Liver (tissue), 8 donors: ENCODE measurements at regions not wholly inside any gene's neighbourhood (a gene's known extent, or its start where the extent isn't known, plus 50 kb on each side); places are given as distances from the start of the nearest gene placed in this dataset.

Experiments
- DNase-seq: peaks from one replicate; pipeline ENCODE4 v3.0.0-alpha.2; 2017; ENCODE audit warnings: low spot score
- H3K27ac ChIP-seq, 2 donors: one replicate each; pipeline ENCODE4 v1.7.0; 2013; ENCODE audit warnings: inconsistent platforms in 2 of 2, low read length in 2 of 2, control low read depth in 1 of 2, low read depth in 1 of 2, mild to moderate bottlenecking in 1 of 2
- H3K27me3 ChIP-seq, 4 donors: one replicate each; pipeline versions ENCODE4 v1.6.1 to v1.7.0; 2013; ENCODE audit warnings: low read length in 3 of 4, inconsistent platforms in 1 of 4, mild to moderate bottlenecking in 1 of 4, moderate library complexity in 1 of 4; ENCODE audit not compliant: control insufficient read depth in 4 of 4, insufficient read depth in 4 of 4
- H3K36me3 ChIP-seq, 4 donors: one replicate each; pipeline versions ENCODE4 v1.6.1 to v1.7.0; 2013; ENCODE audit warnings: low read length in 3 of 4, mild to moderate bottlenecking in 3 of 4, low read depth in 1 of 4, moderate library complexity in 1 of 4; ENCODE audit not compliant: control insufficient read depth in 4 of 4, insufficient read depth in 3 of 4
- H3K4me1 ChIP-seq, 4 donors: one replicate each; pipeline versions ENCODE4 v1.6.1 to v1.7.0; 2013; ENCODE audit warnings: low read length in 3 of 4, mild to moderate bottlenecking in 3 of 4, moderate library complexity in 1 of 4; ENCODE audit not compliant: control insufficient read depth in 4 of 4, insufficient read depth in 4 of 4
- H3K4me3 ChIP-seq, 3 donors: one replicate each; pipeline versions ENCODE4 v1.6.1 to v1.7.0; 2013; ENCODE audit warnings: low read length in 3 of 3, control low read depth in 1 of 3, low read depth in 1 of 3, mild to moderate bottlenecking in 1 of 3
- H3K9ac ChIP-seq, 2 donors: one replicate each; pipeline ENCODE4 v1.7.0; 2013; ENCODE audit warnings: low read length in 2 of 2, mild to moderate bottlenecking in 2 of 2, moderate library complexity in 2 of 2, control low read depth in 1 of 2, low read depth in 1 of 2
- H3K9me3 ChIP-seq, 4 donors: one replicate each; pipeline versions ENCODE4 v1.6.1 to v1.7.0; 2013; ENCODE audit warnings: low read length in 3 of 4; ENCODE audit not compliant: control insufficient read depth in 4 of 4
- EGR1 ChIP-seq, 2 donors: IDR thresholded peaks; 2 replicates each; pipeline ENCODE4 v1.6.1; 2016 to 2018; ENCODE audit warnings: antibody characterized with exemption in 2 of 2, low read depth in 2 of 2
- FOXA1 ChIP-seq: IDR thresholded peaks from 2 replicates; pipeline ENCODE4 v1.6.1; 2016; ENCODE audit warnings: antibody characterized with exemption
- FOXA2 ChIP-seq: IDR thresholded peaks from 2 replicates; pipeline ENCODE4 v1.6.1; 2016; ENCODE audit warnings: antibody characterized with exemption
- GABPA ChIP-seq, 2 donors: IDR thresholded peaks in 1 of 2; conservative IDR thresholded peaks in 1 of 2; 2 replicates each; pipeline ENCODE4 v1.6.1; 2016; ENCODE audit warnings: antibody characterized with exemption in 2 of 2, mild to moderate bottlenecking in 1 of 2, moderate library complexity in 1 of 2
- HNF4A ChIP-seq, 2 donors: conservative IDR thresholded peaks; 2 replicates each; pipeline ENCODE4 v1.6.1; 2016; ENCODE audit warnings: antibody characterized with exemption in 2 of 2, mild to moderate bottlenecking in 2 of 2
- HNF4G ChIP-seq: IDR thresholded peaks from 2 replicates; pipeline ENCODE4 v1.6.1; 2016; ENCODE audit warnings: antibody characterized with exemption
- JUND ChIP-seq, 2 donors: IDR thresholded peaks; 2 replicates each; pipeline ENCODE4 v1.6.1; 2016; ENCODE audit warnings: antibody characterized with exemption in 2 of 2
- RAD21 ChIP-seq, 2 donors: IDR thresholded peaks; 2 replicates each; pipeline ENCODE4 v1.6.1; 2016; ENCODE audit warnings: antibody characterized with exemption in 2 of 2, mild to moderate bottlenecking in 2 of 2
- RXRA ChIP-seq, 2 donors: IDR thresholded peaks; 2 replicates each; pipeline ENCODE4 v1.6.1; 2017 to 2018; ENCODE audit warnings: antibody characterized with exemption in 2 of 2, mild to moderate bottlenecking in 1 of 2
- SP1 ChIP-seq: IDR thresholded peaks from 2 replicates; pipeline ENCODE4 v1.6.1; 2018; ENCODE audit warnings: antibody characterized with exemption, mild to moderate bottlenecking
- TAF1 ChIP-seq: conservative IDR thresholded peaks from 2 replicates; pipeline ENCODE4 v1.6.1; 2016; ENCODE audit warnings: antibody characterized with exemption, mild to moderate bottlenecking
- WGBS: extraction: QIAGEN DNeasy Blood & Tissue Kit; methylation state at CpG from one replicate; pipeline ENCODE4 v1.1.7; 2013; 5-methylcytosine and 5-hydroxymethylcytosine counted together
- TF ChIP-seq, protein P1 (sequence below): IDR thresholded peaks from 2 replicates; pipeline ENCODE4 v1.6.1; 2016; ENCODE audit warnings: antibody characterized with exemption
- TF ChIP-seq, protein P2 (sequence below): IDR thresholded peaks from 2 replicates; pipeline ENCODE4 v1.6.1; 2016; ENCODE audit warnings: antibody characterized with exemption
- TF ChIP-seq, protein P3 (sequence below): fragments of 150-350 bp; IDR thresholded peaks from 2 replicates; pipeline ENCODE4 v1.5.1; 2017; ENCODE audit warnings: improper control_type of control experiment, low read depth, low read length; ENCODE audit not compliant: missing input control
- TF ChIP-seq, protein P4 (sequence below): IDR thresholded peaks from 2 replicates; pipeline ENCODE4 v1.6.1; 2016; ENCODE audit warnings: antibody characterized with exemption, mild to moderate bottlenecking
- TF ChIP-seq, protein P5 (sequence below): IDR thresholded peaks from 2 replicates; pipeline ENCODE4 v1.6.1; 2016; ENCODE audit warnings: antibody characterized with exemption
- donor health status: healthy.
- donor health status: healthy.
- donor health status: healthy.
- donor health status: healthy.
- donor health status: healthy.

DNA sequence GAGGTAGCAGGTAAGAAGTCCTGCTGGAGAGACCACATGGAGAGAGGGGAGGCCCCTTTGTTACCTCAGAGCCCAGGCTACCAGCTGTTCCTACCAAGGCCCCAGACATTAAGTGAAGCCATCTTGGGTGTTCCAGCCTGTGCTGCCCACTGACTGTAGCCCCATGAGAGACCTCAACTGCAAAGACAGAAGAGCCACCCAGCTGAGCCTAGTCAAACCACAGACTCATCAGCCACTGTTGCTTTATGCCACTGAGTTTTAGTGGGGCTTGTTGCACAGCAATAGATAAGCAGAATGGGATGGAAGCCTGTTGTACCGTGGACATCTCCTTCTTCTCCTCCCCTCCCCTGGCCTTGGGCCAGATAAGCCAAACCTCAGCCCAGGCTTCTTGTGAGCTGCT, 83.9 kb downstream of the ADRA2C start:
- TF ChIP-seq EGR1 (IDR thresholded peaks at IDR 0.05; ENCODE audit: low read depth in 2 of 2) = no peak
- no peak for TF ChIP-seq FOXA2
- TF ChIP-seq, protein P1, sequence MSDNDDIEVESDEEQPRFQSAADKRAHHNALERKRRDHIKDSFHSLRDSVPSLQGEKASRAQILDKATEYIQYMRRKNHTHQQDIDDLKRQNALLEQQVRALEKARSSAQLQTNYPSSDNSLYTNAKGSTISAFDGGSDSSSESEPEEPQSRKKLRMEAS = no peak
- no peak for TF ChIP-seq HNF4A (conservative IDR thresholded peaks at IDR 0.05)
- no peak for TF ChIP-seq GABPA (IDR thresholded peaks at IDR 0.05 in 1 of 2, conservative IDR thresholded peaks at IDR 0.05 in 1 of 2)
- no peak for TF ChIP-seq RXRA (IDR thresholded peaks at IDR 0.05)
- no peak for TF ChIP-seq SP1
- TF ChIP-seq, protein P2, sequence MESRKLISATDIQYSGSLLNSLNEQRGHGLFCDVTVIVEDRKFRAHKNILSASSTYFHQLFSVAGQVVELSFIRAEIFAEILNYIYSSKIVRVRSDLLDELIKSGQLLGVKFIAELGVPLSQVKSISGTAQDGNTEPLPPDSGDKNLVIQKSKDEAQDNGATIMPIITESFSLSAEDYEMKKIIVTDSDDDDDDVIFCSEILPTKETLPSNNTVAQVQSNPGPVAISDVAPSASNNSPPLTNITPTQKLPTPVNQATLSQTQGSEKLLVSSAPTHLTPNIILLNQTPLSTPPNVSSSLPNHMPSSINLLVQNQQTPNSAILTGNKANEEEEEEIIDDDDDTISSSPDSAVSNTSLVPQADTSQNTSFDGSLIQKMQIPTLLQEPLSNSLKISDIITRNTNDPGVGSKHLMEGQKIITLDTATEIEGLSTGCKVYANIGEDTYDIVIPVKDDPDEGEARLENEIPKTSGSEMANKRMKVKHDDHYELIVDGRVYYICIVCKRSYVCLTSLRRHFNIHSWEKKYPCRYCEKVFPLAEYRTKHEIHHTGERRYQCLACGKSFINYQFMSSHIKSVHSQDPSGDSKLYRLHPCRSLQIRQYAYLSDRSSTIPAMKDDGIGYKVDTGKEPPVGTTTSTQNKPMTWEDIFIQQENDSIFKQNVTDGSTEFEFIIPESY = no peak
- no peak for TF ChIP-seq FOXA1
- TF ChIP-seq RAD21 (IDR thresholded peaks at IDR 0.05) = no peak
- TF ChIP-seq JUND (IDR thresholded peaks at IDR 0.05) = no peak
- TF ChIP-seq, protein P3, sequence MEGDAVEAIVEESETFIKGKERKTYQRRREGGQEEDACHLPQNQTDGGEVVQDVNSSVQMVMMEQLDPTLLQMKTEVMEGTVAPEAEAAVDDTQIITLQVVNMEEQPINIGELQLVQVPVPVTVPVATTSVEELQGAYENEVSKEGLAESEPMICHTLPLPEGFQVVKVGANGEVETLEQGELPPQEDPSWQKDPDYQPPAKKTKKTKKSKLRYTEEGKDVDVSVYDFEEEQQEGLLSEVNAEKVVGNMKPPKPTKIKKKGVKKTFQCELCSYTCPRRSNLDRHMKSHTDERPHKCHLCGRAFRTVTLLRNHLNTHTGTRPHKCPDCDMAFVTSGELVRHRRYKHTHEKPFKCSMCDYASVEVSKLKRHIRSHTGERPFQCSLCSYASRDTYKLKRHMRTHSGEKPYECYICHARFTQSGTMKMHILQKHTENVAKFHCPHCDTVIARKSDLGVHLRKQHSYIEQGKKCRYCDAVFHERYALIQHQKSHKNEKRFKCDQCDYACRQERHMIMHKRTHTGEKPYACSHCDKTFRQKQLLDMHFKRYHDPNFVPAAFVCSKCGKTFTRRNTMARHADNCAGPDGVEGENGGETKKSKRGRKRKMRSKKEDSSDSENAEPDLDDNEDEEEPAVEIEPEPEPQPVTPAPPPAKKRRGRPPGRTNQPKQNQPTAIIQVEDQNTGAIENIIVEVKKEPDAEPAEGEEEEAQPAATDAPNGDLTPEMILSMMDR = no peak
- TF ChIP-seq HNF4G = no peak
- TF ChIP-seq, protein P4, sequence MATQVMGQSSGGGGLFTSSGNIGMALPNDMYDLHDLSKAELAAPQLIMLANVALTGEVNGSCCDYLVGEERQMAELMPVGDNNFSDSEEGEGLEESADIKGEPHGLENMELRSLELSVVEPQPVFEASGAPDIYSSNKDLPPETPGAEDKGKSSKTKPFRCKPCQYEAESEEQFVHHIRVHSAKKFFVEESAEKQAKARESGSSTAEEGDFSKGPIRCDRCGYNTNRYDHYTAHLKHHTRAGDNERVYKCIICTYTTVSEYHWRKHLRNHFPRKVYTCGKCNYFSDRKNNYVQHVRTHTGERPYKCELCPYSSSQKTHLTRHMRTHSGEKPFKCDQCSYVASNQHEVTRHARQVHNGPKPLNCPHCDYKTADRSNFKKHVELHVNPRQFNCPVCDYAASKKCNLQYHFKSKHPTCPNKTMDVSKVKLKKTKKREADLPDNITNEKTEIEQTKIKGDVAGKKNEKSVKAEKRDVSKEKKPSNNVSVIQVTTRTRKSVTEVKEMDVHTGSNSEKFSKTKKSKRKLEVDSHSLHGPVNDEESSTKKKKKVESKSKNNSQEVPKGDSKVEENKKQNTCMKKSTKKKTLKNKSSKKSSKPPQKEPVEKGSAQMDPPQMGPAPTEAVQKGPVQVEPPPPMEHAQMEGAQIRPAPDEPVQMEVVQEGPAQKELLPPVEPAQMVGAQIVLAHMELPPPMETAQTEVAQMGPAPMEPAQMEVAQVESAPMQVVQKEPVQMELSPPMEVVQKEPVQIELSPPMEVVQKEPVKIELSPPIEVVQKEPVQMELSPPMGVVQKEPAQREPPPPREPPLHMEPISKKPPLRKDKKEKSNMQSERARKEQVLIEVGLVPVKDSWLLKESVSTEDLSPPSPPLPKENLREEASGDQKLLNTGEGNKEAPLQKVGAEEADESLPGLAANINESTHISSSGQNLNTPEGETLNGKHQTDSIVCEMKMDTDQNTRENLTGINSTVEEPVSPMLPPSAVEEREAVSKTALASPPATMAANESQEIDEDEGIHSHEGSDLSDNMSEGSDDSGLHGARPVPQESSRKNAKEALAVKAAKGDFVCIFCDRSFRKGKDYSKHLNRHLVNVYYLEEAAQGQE = no peak
- TF ChIP-seq TAF1 = no peak
- H3K36me3 ChIP-seq = no peaks in the 10 kb centered on the region
- no peak overlapping the region for H3K9ac ChIP-seq
- H3K4me3 ChIP-seq = no peak overlapping the region
- 89% methylated on average over 1 of the region's 1 CpG for WGBS
- H3K27me3 ChIP-seq = no peaks in the 10 kb centered on the region
- no peaks in the 10 kb centered on the region for H3K4me1 ChIP-seq
- no peak overlapping the region for H3K27ac ChIP-seq
- H3K9me3 ChIP-seq = peaks cover 0 to 8% (median 2%) of the 10 kb centered on the region in 4 donors
- DNase-seq = no peak

DNA sequence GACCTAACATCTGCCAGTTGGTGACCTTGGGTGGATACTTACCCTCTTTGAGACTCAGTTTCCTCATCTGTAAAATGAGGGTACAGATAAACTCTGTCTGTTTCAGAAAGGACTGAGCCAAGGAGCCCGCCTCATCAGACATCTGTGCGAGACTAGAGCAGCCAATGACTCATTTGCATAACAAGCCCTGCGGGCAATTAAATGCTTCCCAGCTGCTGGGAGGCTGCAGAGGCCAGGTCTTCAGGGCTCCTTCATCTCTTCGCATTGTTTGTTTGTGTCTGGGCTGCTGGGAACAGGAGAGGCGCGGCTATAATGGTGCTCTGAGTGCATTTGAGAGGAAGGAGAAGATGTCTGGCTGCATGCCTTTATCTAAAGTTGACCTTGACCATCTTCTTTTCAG, 85.0 kb downstream of the ADRA2C start:
- Histone ChIP-seq H3K27me3 (no peaks in the 10 kb centered on the region), H3K4me1 (no peaks in the 10 kb centered on the region), H3K27ac (no peak overlapping the region), H3K4me3 (no peak overlapping the region), H3K36me3 (no peaks in the 10 kb centered on the region), H3K9me3 (peaks cover 0 to 8% (median 2%) of the 10 kb centered on the region in 4 donors), H3K9ac (no peak overlapping the region)
- WGBS = 65% methylated on average over 6 of the region's 6 CpGs
- TF ChIP-seq TAF1 (no peak), EGR1 (IDR thresholded peaks at IDR 0.05; ENCODE audit: low read depth in 2 of 2) (no peak)
- TF ChIP-seq, protein P5, sequence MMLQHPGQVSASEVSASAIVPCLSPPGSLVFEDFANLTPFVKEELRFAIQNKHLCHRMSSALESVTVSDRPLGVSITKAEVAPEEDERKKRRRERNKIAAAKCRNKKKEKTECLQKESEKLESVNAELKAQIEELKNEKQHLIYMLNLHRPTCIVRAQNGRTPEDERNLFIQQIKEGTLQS = no peak
- TF ChIP-seq, protein P3 = no peak
- TF ChIP-seq, protein P1 = no peak
- TF ChIP-seq, protein P2 = no peak
- DNase-seq = no peak
